T-helper 1 cell treated with Interleukin-12 subunit alpha and Interleukin-12 subunit beta and Interleukin-4 antibody, amounts not matched to agents 30 ng/mL and 1 ng/mL, for 36 hours (primary cell): ENCODE measurements at regions not wholly inside any gene's neighbourhood (a gene's known extent, or its start where the extent isn't known, plus 50 kb on each side); places are given as distances from the start of the nearest gene placed in this dataset.

Experiments
- intact Hi-C: fragments of 100-400 bp; cut with micrococcal nuclease; formaldehyde crosslinking; loops from one replicate; pipeline ENCODE4 v1.15.1; 2024

DNA sequence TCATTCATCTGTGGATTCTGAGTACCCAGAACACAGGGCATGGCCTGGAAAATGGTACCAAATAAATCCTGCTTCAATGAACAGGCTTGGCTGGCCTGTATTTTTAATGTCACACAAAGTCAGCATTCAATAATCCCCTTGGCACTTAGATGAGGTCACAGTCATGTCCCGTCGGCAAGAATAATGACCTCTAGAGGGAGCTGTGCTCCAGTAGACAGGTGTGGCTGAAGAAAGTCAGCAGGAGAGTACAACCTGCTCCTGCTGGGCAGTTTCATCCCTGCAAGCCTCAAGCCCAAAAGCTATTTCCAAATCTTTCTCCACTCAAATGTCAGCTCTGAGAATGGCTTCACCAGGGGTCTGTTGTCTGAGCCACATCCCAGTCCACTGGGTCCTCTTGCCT is 404.0 kb upstream of the F9 start:
- intact Hi-C loops, result loop anchor here (2.0 to 10.0 kb wide), 2 partner anchors 632 to 848 kb away; no protein-coding TSS in a partner anchor

DNA sequence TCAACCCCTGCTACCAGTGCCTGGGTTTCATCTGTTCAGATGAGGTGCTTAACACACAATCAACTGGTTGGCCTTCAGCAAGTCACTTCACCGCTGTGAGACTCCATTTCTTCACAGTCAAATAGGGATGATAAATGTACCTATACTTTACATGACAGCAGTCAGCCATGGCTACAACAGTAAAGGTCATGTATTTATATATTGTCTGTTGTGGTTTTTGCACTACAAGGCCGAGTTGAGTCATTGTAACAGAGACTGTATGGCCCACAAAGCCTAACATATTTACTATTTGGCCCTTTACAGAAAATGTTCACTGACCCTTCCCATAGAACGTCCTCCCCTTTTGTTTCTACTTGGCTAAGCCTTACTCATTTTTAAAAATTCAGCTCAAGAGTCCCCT is 404.6 kb upstream of the F9 start:
- intact Hi-C loops, result loop anchor here (2.0 to 10.0 kb wide), 2 partner anchors 633 to 849 kb away; no protein-coding TSS in a partner anchor

DNA sequence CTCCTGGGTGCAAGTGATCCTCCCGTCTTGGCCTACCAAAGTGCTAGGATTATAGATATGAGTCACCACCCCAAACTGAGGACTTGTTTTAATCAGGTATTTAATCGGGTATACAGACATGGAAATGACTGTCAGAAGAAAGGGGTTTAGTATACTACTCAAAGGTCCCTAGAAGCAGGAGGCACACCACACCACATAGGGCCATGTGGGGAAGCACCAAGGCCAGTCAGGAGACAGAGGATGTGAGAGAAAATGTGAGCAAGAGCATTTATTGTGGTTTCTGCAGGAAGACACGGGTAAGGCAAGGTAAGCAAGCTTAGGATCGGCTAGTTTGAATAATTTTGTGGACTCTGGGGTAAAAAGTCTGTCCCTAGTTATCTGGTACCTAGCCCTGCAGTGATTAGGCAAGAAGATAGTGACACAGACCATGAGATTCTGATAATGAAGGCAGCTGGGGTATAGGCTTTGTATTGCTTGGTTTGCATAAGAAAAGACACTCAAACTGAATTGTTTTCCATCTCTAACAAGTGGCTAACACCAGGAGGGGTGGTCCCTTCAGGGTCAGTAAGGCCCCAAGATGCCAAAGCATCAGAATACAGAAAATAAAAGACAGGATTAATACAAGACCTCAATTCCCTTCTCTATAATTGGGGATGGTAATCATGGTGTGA is 408.8 kb upstream of the F9 start:
- intact Hi-C loops, result loop anchor here (10.0 kb wide), 1 partner anchor 853 kb away; no protein-coding TSS in a partner anchor

DNA sequence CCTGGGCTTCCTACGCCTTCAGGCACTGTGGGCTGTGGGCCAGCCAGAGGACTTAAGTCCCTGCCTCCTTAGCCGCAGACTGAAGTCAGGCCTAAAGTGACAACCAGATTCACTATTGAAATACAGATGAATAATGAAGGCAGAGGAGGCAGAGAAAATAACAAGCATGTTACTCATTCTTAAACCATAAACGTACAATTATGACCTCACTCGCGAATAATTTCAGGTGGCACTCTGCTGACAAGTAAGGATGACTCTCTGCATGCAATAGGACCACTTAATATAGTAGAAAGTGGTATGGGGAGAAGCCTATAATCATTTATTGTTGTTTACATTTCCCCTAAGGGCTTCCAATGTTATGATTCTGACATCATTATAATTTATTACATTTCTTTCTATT is 409.2 kb upstream of the FGF13 start:
- intact Hi-C loops, result loop anchor here (10.0 kb wide), 1 partner anchor 854 kb away; no protein-coding TSS in a partner anchor

DNA sequence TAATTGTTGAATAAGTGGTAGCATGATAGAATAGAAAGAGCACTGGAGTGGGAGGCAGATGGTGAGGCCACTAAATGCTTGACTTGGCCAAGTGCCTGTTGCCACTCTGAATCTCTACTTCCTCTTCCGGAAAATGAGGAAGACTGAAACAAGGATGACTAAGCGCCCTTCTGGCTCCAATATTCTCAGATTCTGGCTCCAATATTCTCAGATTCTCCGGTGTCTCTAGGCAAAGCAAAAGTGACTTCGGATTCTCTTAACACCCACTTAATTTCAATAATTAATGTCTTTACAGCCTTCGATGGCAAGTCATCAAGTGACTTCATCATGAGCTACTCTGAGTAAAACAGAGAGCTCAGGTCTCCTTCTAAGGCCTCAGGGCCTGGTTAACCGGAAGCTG is 402.2 kb upstream of the FGF13 start:
- intact Hi-C loops, result no loop called here

DNA sequence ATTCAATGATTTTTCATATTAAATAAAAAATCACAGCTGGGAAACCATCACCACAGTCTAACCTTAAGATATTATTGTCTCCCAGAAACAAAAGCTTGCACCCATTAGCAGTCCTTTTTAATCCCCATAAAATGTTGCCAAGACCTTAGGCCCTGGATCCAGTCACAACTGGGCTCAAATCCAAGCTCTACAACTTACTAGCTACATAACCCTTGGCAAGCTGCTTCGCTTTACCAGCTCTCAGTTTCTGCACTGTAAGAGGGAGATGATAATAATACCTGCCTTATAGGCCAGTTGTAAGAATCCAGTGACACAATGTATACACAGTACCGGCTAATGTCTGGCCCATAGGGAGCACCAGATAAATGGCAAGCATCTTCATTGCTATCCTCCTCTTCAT is 400.9 kb upstream of the FGF13 start:
- intact Hi-C loops, result no loop called here

DNA sequence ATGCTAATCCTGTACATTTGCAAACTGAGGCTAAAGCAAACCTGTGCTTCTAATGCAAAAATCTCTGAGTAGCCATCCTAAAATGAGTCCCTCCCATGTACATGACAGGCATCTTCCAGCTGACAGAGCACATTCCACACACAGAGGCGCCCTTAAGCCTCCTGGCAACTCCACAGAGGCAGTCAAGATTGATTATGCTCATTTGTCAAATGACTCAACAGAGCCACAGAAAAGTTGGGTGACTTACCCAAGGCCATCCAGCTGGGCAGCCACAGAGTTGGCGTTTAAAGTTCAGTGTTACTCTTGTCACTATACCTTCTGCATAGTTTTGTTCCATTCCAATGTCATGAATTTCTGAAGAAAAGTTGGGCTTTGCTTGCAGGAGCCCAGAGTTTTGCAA is 394.6 kb upstream of the FGF13 start:
- intact Hi-C loops, result no loop called here

DNA sequence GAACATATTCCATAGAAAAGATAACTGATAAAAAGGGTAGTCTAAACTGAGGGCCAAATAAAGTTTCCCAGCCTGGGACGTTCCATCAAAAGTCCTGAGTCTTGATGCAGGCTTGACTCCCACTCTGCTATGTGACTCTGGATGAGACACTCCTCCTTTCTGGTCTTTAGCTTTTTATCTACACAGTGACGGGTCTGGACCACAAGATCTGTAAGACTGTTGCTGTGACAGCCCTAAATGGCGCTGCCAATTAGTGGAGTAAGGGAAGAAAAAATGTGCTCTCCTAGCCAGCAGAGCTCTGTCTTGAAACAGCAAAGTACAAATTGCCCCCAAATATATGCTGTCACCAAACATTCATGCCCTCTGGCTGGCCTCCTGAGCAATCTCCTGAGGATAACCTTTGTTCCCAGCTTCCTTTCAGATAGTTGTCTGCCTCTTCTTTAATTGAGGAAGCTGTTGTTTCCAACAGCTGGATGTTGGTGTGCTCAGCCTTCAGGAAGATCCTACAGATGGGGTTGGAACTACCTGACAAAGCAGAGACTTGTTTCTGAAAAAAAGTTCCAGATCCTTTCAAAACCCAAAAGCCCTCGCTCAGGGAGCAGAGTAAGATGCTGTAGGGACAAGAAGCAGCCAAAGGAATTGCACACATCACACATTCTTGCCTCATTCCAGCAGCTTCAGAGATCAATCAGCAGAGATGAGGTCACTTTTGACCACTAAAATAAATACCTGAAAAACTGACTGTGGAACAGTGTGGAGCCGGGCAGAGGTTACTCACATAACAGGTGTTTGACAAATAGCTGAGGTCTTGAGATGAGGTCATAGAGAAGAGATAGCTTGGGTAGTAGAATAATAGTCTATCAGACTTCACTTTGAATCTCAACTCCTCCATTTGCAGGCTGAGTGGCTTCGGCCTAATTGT is 383.4 kb upstream of the FGF13 start:
- intact Hi-C loops, result no loop called here

DNA sequence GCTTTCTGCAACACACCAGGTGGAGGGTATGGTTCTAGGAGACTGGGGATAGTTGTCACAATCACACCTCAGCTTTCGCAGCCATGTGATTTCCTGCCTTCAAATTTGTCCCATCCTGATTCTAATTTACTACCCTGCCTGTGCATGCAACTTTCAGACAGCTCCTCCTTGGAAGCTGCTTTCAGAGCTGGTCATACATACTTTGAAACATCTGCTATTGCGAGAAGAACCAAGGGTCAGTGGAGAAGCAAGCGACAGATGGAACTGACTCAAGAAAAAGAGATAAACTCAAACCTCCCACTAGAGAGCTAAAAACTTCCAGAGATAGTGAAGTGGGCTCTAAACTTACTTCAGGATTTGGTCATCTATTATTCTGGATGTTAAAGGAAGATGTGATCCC is 381.7 kb upstream of the FGF13 start:
- intact Hi-C loops, result no loop called here

DNA sequence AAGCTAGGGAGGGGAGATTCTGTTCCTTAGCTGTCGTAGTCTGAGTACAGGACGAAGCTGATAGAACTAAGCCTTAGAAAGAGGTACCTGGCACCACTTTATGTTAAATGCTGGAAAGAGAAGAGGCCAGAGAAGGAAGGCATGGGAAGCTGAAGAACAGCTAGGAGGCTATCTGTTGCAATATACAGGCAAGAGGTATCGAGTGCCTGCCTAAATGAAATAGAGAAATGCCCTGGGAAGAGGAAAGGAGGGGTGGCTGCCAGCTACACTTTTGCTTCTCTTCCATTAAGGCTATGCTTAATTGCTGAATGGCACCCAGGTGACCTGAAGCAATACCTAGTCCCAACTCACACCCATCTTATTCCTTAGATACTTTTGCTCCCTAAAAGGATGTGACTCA is 380.4 kb upstream of the FGF13 start:
- intact Hi-C loops, result no loop called here

DNA sequence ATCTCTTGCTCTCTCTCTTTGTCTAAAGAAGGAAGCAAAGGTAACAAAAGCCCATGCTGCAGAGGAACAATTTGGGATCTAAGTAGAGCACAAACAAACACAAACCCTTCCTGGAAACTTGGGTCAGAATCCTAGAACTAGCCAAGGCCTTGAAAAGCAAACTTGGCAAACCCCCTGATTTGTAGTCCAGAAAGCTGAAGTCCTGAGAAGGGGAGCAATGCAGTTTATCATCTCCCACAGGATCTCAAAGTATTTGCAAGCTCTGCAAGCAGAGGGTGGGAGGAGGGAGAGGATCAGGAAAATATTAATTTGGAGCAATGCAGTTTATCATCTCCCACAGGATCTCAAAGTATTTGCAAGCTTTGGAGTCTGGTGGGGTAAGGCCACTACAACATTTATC is 379.5 kb upstream of the FGF13 start:
- intact Hi-C loops, result no loop called here

DNA sequence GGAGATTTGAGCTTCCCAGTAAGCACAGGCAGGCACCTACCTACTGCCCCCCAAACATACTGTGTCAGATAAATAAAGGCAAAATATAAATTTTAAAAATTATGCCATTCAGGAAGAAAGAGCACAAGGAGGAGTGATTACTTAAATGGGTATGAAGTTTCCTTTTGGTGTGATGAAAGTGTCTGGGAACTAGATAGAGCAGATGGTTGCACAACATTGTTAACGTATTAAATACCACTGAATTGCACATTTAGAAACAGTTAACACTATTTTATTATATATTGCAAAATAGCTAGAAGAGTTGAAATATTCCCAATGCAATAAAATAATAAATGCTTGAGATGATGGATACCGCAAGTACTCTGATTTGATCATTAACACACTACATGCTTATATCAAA is 374.7 kb upstream of the FGF13 start:
- intact Hi-C loops, result no loop called here

DNA sequence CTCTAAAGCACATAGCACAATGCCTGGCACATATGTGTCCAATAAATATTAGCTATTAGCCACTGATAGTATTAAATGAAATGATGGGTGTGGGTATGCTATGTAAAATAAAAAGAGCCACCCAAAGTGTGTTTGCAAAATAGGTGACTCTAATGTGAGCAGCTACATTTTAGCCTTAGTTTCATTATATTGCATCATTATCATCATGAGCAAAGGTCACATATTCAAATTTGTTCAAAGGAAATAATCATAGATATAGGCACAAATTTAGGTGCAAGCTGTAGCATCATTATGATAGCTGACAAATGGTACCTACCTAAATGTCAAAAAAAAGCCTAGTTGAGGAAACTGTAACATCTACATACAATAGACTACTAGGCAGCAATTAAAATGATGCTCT is 373.9 kb upstream of the FGF13 start:
- intact Hi-C loops, result no loop called here

DNA sequence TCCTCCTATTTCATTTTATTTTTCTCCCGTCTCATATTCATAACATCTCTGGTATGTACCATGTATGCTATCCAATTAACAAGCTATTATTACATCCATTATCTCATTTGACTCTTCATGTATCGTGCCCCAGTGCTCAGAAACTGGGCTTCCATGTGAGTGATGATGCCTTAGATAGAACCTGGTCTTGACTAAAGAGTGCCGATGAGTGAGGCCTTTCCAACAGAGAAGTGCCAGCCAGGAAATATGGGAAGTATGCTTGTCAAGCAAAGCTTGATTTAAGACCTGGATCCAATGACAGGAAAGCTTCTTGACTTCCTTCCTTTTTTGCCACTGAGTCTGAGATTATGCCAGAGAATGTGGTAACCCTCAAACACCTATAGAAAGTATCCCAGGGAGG is 371.7 kb upstream of the FGF13 start:
- intact Hi-C loops, result no loop called here

DNA sequence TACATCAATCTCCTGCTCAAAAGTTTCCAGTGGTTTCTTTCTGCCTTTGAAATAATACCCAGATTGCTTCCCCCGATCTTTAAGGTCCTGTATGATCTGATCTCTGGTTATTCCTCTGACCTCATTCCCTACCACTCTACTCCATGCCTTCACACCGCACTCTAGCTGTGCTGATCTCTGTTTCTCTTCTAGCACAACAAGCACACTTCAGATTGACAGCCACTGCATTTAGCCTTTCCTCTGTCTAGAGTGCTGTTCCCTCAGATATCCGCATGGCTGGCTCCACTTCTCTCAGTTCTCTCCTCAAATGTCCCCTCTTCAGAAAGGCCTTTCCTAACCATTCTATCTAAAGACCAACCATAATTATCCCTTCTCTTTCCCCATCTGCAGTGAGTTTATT is 370.4 kb upstream of the FGF13 start:
- intact Hi-C loops, result no loop called here

DNA sequence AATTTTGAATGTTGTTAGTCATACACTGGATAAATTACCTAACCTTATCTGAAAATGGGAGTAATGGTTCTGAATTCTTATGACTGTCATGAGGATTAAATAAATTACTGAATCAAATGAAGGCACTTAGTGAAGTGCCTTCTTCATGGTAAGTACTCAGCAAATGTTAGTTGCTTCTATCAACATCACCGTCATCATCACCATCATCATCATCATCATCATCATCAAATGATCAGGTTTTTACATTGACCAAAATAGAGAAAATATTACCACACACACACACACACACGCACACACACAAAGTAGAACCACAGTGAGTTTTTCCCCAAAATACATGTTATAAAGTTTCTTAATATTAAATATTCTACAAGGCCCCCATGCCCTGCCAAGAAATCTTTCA is 368.3 kb upstream of the FGF13 start:
- intact Hi-C loops, result no loop called here

DNA sequence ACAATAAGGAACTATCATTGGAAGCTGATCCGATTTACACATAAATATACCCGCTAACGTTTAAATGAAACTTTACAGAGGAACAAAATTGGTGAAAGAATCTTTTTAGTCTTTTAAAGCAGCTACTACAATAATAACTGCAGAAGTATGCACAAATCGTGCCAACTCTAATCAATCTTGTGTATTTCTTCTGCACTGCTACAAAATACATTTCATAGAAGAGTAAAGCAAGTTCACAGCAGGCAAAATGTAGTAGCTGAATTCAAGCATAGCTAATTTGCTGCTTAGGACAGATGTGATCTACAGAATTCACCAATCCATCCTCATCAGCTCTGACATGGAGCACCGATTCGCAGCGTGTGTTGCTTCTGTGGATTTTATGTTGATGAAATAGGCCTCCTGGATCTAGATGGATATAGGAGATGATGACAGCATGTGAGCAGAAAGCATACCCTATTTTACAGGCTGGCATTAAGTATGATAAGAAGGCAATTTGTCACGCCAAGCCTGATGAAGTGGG is 367.3 kb upstream of the FGF13 start:
- intact Hi-C loops, result no loop called here

DNA sequence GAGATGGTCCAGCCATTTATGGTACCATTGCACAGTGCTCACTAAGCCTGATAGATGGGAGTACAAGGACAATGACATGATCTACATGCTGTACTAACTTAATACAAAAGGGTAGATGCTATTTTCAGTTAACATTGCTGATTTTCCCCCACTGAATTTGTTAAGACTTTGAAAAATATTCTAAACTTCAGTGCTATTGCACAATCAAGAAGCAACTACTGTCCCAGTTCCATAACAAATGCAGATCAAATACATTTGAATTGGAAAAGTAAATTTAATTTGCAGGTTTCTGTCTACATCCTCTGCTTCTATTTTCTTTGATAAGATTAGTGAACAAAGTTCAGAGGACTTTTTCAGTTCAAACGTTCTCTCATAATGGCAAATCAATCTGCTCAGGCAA is 366.8 kb upstream of the FGF13 start:
- intact Hi-C loops, result no loop called here

DNA sequence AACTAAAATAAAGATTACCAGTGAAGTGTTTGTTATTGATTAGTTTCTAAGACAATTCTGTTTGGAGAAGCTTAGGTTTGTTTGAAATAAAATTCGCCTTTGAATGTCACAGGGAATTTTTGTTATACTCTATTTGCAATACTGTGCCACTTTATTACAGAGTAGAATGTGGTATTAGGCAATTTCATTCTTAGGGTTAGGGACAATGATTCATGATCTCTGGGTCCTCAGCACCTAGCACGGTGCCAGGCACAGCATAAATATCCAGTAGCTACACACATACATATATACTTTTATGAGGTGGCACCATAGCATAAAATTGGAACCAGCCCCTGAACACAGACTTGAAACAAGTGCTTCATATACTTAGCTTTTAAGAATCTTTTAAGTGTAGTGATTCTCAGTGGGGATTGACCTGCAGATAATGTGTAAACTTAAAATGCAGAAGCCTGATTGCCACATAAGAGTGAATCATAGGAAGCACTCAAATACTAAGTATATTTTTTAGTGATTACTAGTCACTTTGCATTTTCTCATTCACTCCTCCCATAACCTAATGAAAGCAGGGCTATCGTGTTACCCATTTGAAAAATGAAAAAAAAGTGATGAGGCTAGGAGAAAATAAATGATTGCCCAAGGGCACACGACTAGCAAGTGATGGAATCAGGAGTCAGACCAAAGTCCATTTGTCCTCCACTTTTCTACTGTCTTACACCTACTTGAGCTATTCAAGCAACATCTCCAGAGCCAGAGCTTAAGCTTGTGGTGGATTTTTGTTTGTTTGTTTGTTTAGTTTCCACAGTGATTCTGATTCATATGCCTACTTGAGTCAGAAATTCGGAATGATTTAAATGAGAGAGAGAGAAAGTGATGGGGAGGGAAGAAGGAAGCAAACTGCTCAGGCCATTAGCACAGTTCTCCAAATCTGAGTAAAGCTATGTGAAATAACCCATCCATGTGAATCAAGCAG is 366.0 kb upstream of the FGF13 start:
- intact Hi-C loops, result no loop called here

DNA sequence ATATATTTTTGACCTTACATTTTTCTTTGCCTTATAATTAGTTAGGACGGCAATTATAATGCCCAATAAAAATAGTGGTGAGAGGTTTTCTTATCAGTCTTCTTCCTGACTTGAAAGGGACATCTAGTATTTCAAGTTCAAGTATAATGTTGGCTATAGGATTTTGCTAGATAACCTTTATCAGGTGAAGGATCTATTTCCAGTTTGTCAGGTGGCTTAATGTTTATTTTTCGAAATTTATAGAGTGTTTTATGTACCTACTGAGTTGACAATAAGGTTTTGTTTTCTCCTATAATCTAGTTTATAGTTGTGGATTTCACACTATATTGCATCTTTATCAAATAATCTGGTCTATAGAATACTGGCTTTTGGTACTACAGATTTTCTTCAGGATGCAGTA is 351.8 kb upstream of the FGF13 start:
- intact Hi-C loops, result no loop called here

DNA sequence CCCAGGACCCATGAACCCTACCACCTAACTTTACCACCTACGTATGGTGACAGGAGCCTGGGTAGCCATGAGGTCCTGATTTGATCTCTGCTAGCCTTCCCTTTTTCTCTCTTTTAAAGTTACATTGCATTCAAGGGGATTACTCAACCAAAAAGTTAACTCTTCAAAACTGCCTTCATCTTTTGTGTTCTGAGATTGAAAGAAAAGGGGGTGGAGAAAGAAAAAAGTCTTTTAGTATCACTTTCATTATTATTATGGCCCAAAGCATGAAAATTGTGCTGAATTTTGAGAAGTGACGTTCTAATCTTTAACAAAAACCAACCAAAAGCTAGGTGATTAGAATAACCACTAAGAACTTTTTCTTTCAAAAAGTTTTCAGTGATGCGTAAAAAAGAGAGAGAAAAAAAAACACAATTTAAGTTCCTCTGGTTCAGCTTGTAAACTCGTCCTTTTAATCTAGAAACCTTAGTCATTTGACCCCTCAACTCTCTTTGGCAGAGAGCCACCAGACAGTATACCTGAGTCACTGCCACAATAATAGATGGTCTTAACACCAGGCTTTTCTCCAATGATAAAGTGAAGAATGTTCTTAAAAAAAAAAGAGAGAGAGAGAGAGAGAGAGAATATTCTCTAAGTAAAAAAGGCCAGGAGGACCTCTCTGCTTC is 347.4 kb upstream of the FGF13 start:
- intact Hi-C loops, result no loop called here
